H1 (cell line): ENCODE measurements at regions not wholly inside any gene's neighbourhood (a gene's known extent, or its start where the extent isn't known, plus 50 kb on each side); places are given as distances from the start of the nearest gene placed in this dataset.

Experiments used
- CTCF ChIA-PET: fragments of 300-600 bp; sonication (Branson Sonifier 250); formaldehyde crosslinking; loops from one replicate; lab custom pipeline; 2021; ENCODE audit not compliant: partially characterized antibody; lab: Charles Lee
- POLR2A ChIA-PET: fragments of 300-600 bp; sonication (Branson Sonifier 250); formaldehyde crosslinking; loops from one replicate; lab custom pipeline; 2021; ENCODE audit warnings: inconsistent platforms; ENCODE audit not compliant: partially characterized antibody; lab: Charles Lee
- DNase-seq, 2 experiments: peaks; one replicate each; pipeline versions ENCODE4 v3.0.0 to v3.0.0-alpha.2; 2010 to 2022; ENCODE audit warnings: low spot score in 2 of 2, low read depth in 1 of 2, mixed read lengths in 1 of 2
- FAIRE-seq: peaks from 2 replicates; lab custom pipeline; 2011; peaks lifted over from hg19 to GRCh38; lab: Jason Lieb, UNC
- H2AFZ ChIP-seq: 2 replicates; pipeline ENCODE4 v1.8.1; 2012; ENCODE audit warnings: low read length, inconsistent platforms
- H2AK5ac ChIP-seq: 2 replicates; pipeline ENCODE4 v1.6.1; 2013; ENCODE audit warnings: low read depth, low read length
- H2BK120ac ChIP-seq: replicated peaks from 2 replicates; pipeline ENCODE3; 2013; ENCODE audit warnings: low read depth, low read length, inconsistent platforms
- H2BK12ac ChIP-seq: 2 replicates; pipeline ENCODE4 v1.6.1; 2013; ENCODE audit warnings: low read depth, low read length
- H2BK15ac ChIP-seq: 2 replicates; pipeline ENCODE4 v1.6.1; 2013; ENCODE audit warnings: low read length
- H2BK20ac ChIP-seq: 2 replicates; pipeline ENCODE4 v1.6.1; 2013; ENCODE audit warnings: low read length
- H2BK5ac ChIP-seq: 2 replicates; pipeline ENCODE4 v1.6.1; 2013; ENCODE audit warnings: low read depth, low read length
- H3K14ac ChIP-seq: 2 replicates; pipeline ENCODE4 v1.6.1; 2013; ENCODE audit warnings: inconsistent platforms; ENCODE audit not compliant: insufficient read length
- H3K18ac ChIP-seq: 2 replicates; pipeline ENCODE4 v1.6.1; 2013; ENCODE audit warnings: low read length; ENCODE audit errors: extremely low read depth
- H3K23ac ChIP-seq: 2 replicates; pipeline ENCODE4 v1.6.1; 2013; ENCODE audit warnings: inconsistent platforms; ENCODE audit not compliant: insufficient read length
- H3K23me2 ChIP-seq: 2 replicates; pipeline ENCODE4 v1.6.1; 2013; ENCODE audit warnings: low read depth, low read length
- H3K27ac ChIP-seq: 2 replicates; pipeline ENCODE4 v1.6.1; 2011; ENCODE audit warnings: low read depth, low read length, inconsistent platforms
- H3K27me3 ChIP-seq, 4 experiments: replicated peaks in 1 of 4; 1 replicate in 1 of 4; 2 replicates in 3 of 4; pipeline versions ENCODE4 v1.6.1 to v1.8.1; 2011 to 2013; ENCODE audit warnings: low read length in 3 of 4, mild to moderate bottlenecking in 3 of 4, inconsistent platforms in 2 of 4, mixed read lengths in 2 of 4, moderate library complexity in 1 of 4; ENCODE audit not compliant: control insufficient read depth in 3 of 4, insufficient read depth in 3 of 4; ENCODE audit errors: extremely low read depth in 1 of 4
- H3K36me3 ChIP-seq, 4 experiments: 2 replicates each; pipeline versions ENCODE4 v1.6.1 to v1.8.1; 2011 to 2013; ENCODE audit warnings: mild to moderate bottlenecking in 4 of 4, low read length in 3 of 4, moderate library complexity in 2 of 4, control low read depth in 1 of 4, inconsistent platforms in 1 of 4; ENCODE audit not compliant: insufficient read depth in 4 of 4, control insufficient read depth in 2 of 4
- H3K4ac ChIP-seq: replicated peaks from 2 replicates; pipeline ENCODE3; 2013; ENCODE audit warnings: low read length, low read depth, mixed read lengths, inconsistent platforms; ENCODE audit not compliant: insufficient read length
- H3K4me1 ChIP-seq, 4 experiments: replicated peaks in 1 of 4; 1 replicate in 1 of 4; 2 replicates in 3 of 4; pipeline versions ENCODE4 v1.6.1 to v1.8.1; 2011 to 2013; ENCODE audit warnings: low read length in 3 of 4, inconsistent platforms in 2 of 4, mixed read lengths in 1 of 4; ENCODE audit not compliant: insufficient read depth in 4 of 4, control insufficient read depth in 3 of 4
- H3K4me2 ChIP-seq, 2 experiments: 2 replicates each; pipeline versions ENCODE4 v1.6.1 to v1.8.1; 2011 to 2013; ENCODE audit warnings: low read depth in 2 of 2, low read length in 2 of 2, control low read depth in 1 of 2, inconsistent platforms in 1 of 2, mild to moderate bottlenecking in 1 of 2; ENCODE audit not compliant: insufficient read depth in 1 of 2
- H3K4me3 ChIP-seq, 4 experiments: fragments of 200-600, 300-600 bp in 1 of 4; sonication (generic), shearing (Covaris generic), sonication (Bioruptor Twin) in 1 of 4; 2 replicates each; pipeline versions ENCODE4 v1.5.1 to v1.8.1; 2011 to 2016; ENCODE audit warnings: low read length in 4 of 4, low read depth in 3 of 4, control low read depth in 2 of 4, inconsistent platforms in 2 of 4, mild to moderate bottlenecking in 2 of 4, mixed read lengths in 1 of 4, moderate library complexity in 1 of 4; ENCODE audit not compliant: insufficient read depth in 2 of 4; ENCODE audit errors: extremely low read depth in 1 of 4
- H3K56ac ChIP-seq: replicated peaks from 2 replicates; pipeline ENCODE3; 2013; ENCODE audit warnings: low read depth, mild to moderate bottlenecking, mixed read lengths, low read length, inconsistent platforms; ENCODE audit not compliant: insufficient read length
- H3K79me1 ChIP-seq: 2 replicates; pipeline ENCODE4 v1.6.1; 2013; ENCODE audit warnings: low read depth, low read length, control low read depth
- H3K79me2 ChIP-seq, 2 experiments: 2 replicates each; pipeline versions ENCODE4 v1.6.1 to v1.8.1; 2012 to 2013; ENCODE audit warnings: low read length in 2 of 2, mild to moderate bottlenecking in 2 of 2, inconsistent platforms in 1 of 2; ENCODE audit not compliant: insufficient read depth in 2 of 2, control insufficient read depth in 1 of 2
- H3K9ac ChIP-seq, 4 experiments: replicated peaks in 1 of 4; 1 replicate in 1 of 4; 2 replicates in 3 of 4; pipeline versions ENCODE4 v1.6.1 to v1.8.1; 2011 to 2013; ENCODE audit warnings: low read depth in 3 of 4, low read length in 3 of 4, control low read depth in 2 of 4, mild to moderate bottlenecking in 2 of 4, moderate library complexity in 2 of 4, inconsistent platforms in 1 of 4; ENCODE audit errors: extremely low read depth in 1 of 4
- H3K9me3 ChIP-seq, 2 experiments: 2 replicates each; pipeline versions ENCODE4 v1.6.1 to v1.8.1; 2012 to 2013; ENCODE audit warnings: mild to moderate bottlenecking in 2 of 2, moderate library complexity in 2 of 2, control low read depth in 1 of 2, inconsistent platforms in 1 of 2, low read depth in 1 of 2, low read length in 1 of 2, mixed read lengths in 1 of 2; ENCODE audit not compliant: insufficient read depth in 2 of 2
- H4K20me1 ChIP-seq, 2 experiments: replicated peaks in 1 of 2; 2 replicates each; pipeline versions ENCODE3 to v1.8.1; 2011 to 2013; ENCODE audit warnings: inconsistent platforms in 2 of 2, low read length in 2 of 2, mild to moderate bottlenecking in 1 of 2; ENCODE audit not compliant: insufficient read depth in 2 of 2, control insufficient read depth in 1 of 2
- H4K5ac ChIP-seq: 2 replicates; pipeline ENCODE4 v1.6.1; 2013; ENCODE audit warnings: low read length, low read depth, mixed read lengths, inconsistent platforms; ENCODE audit not compliant: insufficient read length
- H4K8ac ChIP-seq: 2 replicates; pipeline ENCODE4 v1.8.0; 2013; ENCODE audit warnings: mild to moderate bottlenecking, moderate library complexity, low read length, inconsistent platforms; ENCODE audit not compliant: insufficient read depth; ENCODE audit errors: extremely low read depth
- H4K91ac ChIP-seq: replicated peaks from 2 replicates; pipeline ENCODE3; 2013; ENCODE audit warnings: low read length, mixed read lengths, inconsistent platforms; ENCODE audit not compliant: insufficient read length
- BCL11A ChIP-seq, 2 experiments: IDR thresholded peaks; one replicate each; pipeline ENCODE4 v1.6.1; 2011; ENCODE audit warnings: low read depth in 2 of 2, low read length in 2 of 2, mild to moderate bottlenecking in 2 of 2
- JUN ChIP-seq: IDR thresholded peaks from 2 replicates; pipeline ENCODE4 v1.6.1; 2011; ENCODE audit warnings: low read depth, mild to moderate bottlenecking, improper control_type of control experiment, low read length
- KDM1A ChIP-seq: fragments of 200-600, 300-600 bp; sonication (generic); IDR thresholded peaks from 2 replicates; pipeline ENCODE4 v1.7.1; 2016; ENCODE audit warnings: mild to moderate bottlenecking, low read length, borderline replicate concordance
- POLR2AphosphoS5 ChIP-seq: IDR thresholded peaks from 2 replicates; pipeline ENCODE4 v1.6.1; 2011; ENCODE audit warnings: low read depth, low read length
- SRF ChIP-seq: IDR thresholded peaks from 2 replicates; pipeline ENCODE4 v1.6.1; 2011; ENCODE audit warnings: mild to moderate bottlenecking, low read depth, low read length, moderate library complexity
- TAF1 ChIP-seq: IDR thresholded peaks from 2 replicates; pipeline ENCODE4 v1.6.1; 2011; ENCODE audit warnings: mild to moderate bottlenecking, low read depth, low read length
- WGBS, 2 experiments: shearing (Covaris generic) in 1 of 2; methylation state at CpG; one replicate each; pipeline versions ENCODE4 v1.1.6 to v1.1.7; 2013 to 2015; ENCODE audit warnings: low lambda C conversion rate in 2 of 2, mixed read lengths in 2 of 2, inconsistent platforms in 1 of 2, low coverage in 1 of 2, missing lambda C conversion rate in 1 of 2; ENCODE audit not compliant: insufficient replicate concordance in 2 of 2, insufficient coverage in 1 of 2, insufficient read length in 1 of 2; ENCODE audit errors: extremely low coverage in 1 of 2, missing lambda C conversion rate in 1 of 2; 5-methylcytosine and 5-hydroxymethylcytosine counted together
- TF ChIP-seq, protein P1 (sequence below), 3 experiments: IDR thresholded peaks; 1 replicate in 2 of 3; 2 replicates in 1 of 3; pipeline versions ENCODE4 v1.5.1 to v1.6.1; 2011; ENCODE audit warnings: low read length in 3 of 3, mild to moderate bottlenecking in 3 of 3, inconsistent platforms in 2 of 3, low read depth in 1 of 3, moderate library complexity in 1 of 3; ENCODE audit not compliant: insufficient read depth in 1 of 3; ENCODE audit errors: control extremely low read depth in 1 of 3
- TF ChIP-seq, protein P2 (sequence below): IDR thresholded peaks from 2 replicates; pipeline ENCODE4 v1.6.1; 2012; ENCODE audit warnings: low read length, inconsistent platforms

DNA sequence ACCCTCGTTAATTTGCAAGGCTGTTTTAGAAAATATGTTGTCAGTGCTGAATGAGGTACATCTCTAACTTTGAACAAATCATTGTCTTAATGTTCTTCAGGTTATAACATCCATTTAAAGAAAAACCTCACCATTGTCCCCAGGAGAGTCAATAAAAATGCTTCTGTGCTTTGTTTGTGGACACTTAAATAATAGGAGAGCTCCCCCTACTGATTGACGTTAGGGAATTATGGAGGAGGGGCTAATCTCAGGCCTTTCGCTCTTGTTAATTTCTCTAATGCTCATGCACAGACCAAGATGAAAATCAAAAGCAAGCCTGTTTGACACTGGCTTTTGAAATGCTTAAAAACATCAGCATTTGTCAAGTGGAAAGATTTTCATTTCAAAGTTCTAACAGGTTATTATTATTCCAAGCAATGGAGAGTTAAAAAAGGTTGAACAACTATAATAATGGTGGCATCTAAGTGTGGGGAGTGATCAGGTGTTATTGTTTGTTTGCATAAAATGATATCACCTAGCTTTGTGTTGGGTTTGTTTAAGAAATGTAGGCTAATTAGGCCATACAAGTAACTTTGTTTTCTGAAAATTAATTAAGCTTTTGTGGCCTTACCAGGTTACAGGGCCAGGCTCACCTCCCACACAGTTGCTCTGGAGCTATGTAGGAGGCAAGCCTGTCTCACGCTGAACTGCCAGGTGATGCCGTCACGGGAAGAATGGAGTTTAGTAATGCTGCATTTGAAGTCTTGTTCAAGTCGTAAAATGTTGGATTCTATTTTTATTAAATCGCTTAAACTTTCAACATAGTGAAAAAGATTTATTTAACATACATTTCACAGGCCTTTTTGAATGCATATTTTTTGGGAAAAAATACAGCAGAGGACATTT, 51.7 kb upstream of the SMIM21 start:
- no peak overlapping the region for H2AK5ac ChIP-seq
- WGBS, 2 experiments: 77% methylated on average over 8 of the region's 8 CpGs; no CpG with 5 or more reads in 1 of the 2 experiments
- no peaks in the 10 kb centered on the region for H3K23me2 ChIP-seq
- no peaks in the 10 kb centered on the region for H3K79me2 ChIP-seq
- H3K4ac ChIP-seq: no peak overlapping the region
- H4K20me1 ChIP-seq: no peaks in the 10 kb centered on the region
- H4K5ac ChIP-seq: no peak overlapping the region
- H3K27me3 ChIP-seq: no peaks in the 10 kb centered on the region
- no peaks in the 10 kb centered on the region for H3K9me3 ChIP-seq
- no peak overlapping the region for H3K9ac ChIP-seq
- no peaks in the 10 kb centered on the region for H3K79me1 ChIP-seq
- H3K4me3 ChIP-seq: no peak overlapping the region
- no peak overlapping the region for H3K23ac ChIP-seq
- H4K91ac ChIP-seq: no peak overlapping the region
- no peak overlapping the region for H2AFZ ChIP-seq
- H3K18ac ChIP-seq: no peak overlapping the region
- no peak overlapping the region for H3K4me2 ChIP-seq
- no peak overlapping the region for H2BK20ac ChIP-seq
- ChIA-PET CTCF (interaction anchor here (0.6 to 3.3 kb wide), 22 partner anchors 9 to 733 kb away, joined by 3 to 16 read pairs (median 4); no protein-coding TSS in a partner anchor), POLR2A (no interaction called here)
- no peak overlapping the region for H2BK12ac ChIP-seq
- H4K8ac ChIP-seq: no peak overlapping the region
- no peak overlapping the region for H3K14ac ChIP-seq
- FAIRE-seq (peak; percentile 68), DNase-seq (no peak)
- no peak overlapping the region for H2BK5ac ChIP-seq
- no peak overlapping the region for H2BK15ac ChIP-seq
- H3K4me1 ChIP-seq: peaks cover 0 to 2% (median 0%) of the 10 kb centered on the region in 4 experiments; a peak in 2 of 7 replicates
- H2BK120ac ChIP-seq: no peak overlapping the region
- H3K36me3 ChIP-seq: no peaks in the 10 kb centered on the region
- no peak overlapping the region for H3K56ac ChIP-seq
- no peak overlapping the region for H3K27ac ChIP-seq
- TF ChIP-seq, protein P1, sequence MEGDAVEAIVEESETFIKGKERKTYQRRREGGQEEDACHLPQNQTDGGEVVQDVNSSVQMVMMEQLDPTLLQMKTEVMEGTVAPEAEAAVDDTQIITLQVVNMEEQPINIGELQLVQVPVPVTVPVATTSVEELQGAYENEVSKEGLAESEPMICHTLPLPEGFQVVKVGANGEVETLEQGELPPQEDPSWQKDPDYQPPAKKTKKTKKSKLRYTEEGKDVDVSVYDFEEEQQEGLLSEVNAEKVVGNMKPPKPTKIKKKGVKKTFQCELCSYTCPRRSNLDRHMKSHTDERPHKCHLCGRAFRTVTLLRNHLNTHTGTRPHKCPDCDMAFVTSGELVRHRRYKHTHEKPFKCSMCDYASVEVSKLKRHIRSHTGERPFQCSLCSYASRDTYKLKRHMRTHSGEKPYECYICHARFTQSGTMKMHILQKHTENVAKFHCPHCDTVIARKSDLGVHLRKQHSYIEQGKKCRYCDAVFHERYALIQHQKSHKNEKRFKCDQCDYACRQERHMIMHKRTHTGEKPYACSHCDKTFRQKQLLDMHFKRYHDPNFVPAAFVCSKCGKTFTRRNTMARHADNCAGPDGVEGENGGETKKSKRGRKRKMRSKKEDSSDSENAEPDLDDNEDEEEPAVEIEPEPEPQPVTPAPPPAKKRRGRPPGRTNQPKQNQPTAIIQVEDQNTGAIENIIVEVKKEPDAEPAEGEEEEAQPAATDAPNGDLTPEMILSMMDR (IDR thresholded peaks at IDR 0.05; ENCODE audit: control extremely low read depth in 1 of 3, insufficient read depth in 1 of 3, low read depth in 1 of 3, low read length in 3 of 3): peak in 2 of 3 experiments; percentile 32 to 44; a peak in 2 of 4 replicates
- TF ChIP-seq JUN (no peak), TAF1 (no peak), KDM1A (no peak), BCL11A (IDR thresholded peaks at IDR 0.05; ENCODE audit: low read depth in 2 of 2, low read length in 2 of 2) (no peak), SRF (no peak), POLR2AphosphoS5 (no peak)
- TF ChIP-seq, protein P2, sequence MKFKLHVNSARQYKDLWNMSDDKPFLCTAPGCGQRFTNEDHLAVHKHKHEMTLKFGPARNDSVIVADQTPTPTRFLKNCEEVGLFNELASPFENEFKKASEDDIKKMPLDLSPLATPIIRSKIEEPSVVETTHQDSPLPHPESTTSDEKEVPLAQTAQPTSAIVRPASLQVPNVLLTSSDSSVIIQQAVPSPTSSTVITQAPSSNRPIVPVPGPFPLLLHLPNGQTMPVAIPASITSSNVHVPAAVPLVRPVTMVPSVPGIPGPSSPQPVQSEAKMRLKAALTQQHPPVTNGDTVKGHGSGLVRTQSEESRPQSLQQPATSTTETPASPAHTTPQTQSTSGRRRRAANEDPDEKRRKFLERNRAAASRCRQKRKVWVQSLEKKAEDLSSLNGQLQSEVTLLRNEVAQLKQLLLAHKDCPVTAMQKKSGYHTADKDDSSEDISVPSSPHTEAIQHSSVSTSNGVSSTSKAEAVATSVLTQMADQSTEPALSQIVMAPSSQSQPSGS: no peak
